PC-9 (cell line): ENCODE measurements at regions not wholly inside any gene's neighbourhood (a gene's known extent, or its start where the extent isn't known, plus 50 kb on each side); places are given as distances from the start of the nearest gene placed in this dataset.

Experiments used
- BruUV-seq: library from RNA; stranded (reverse); fragments of 400-500 nt; replicated peaks from 2 replicates; lab custom pipeline; 2021; lab: Mats Ljungman, UMichigan
- CTCF ChIA-PET: fragments of 300-600 bp; sonication (Branson Sonifier 250); formaldehyde crosslinking; loops from one replicate; lab custom pipeline; 2022; ENCODE audit warnings: antibody characterized with exemption; lab: Charles Lee
- POLR2A ChIA-PET: fragments of 300-600 bp; sonication (Branson Sonifier 250); formaldehyde crosslinking; loops from one replicate; lab custom pipeline; 2022; ENCODE audit warnings: antibody characterized with exemption; ENCODE audit not compliant: unreplicated experiment; lab: Charles Lee
- DNase-seq, 2 experiments: peaks; one replicate each; pipeline versions ENCODE4 v3.0.0 to v3.0.0-alpha.2; 2015 to 2022; ENCODE audit warnings: mixed read lengths in 1 of 2
- H2AFZ ChIP-seq: fragments of 200-600 bp; sonication (generic); 2 replicates; pipeline ENCODE4 v1.8.1; 2017; ENCODE audit warnings: antibody characterized with exemption
- H3F3A ChIP-seq: fragments of 200-600 bp; sonication (generic); 2 replicates; pipeline ENCODE4 v1.8.1; 2017; ENCODE audit warnings: antibody characterized with exemption, mild to moderate bottlenecking, low read depth; ENCODE audit not compliant: insufficient read depth
- H3K27ac ChIP-seq: fragments of 200-600 bp; sonication (generic); 2 replicates; pipeline ENCODE4 v1.6.1; 2016; ENCODE audit warnings: mixed run types
- H3K27me3 ChIP-seq: fragments of 200-600 bp; sonication (generic); 2 replicates; pipeline ENCODE4 v1.6.1; 2016; ENCODE audit warnings: low read depth, mixed run types; ENCODE audit not compliant: insufficient read depth
- H3K36me3 ChIP-seq: fragments of 200-600 bp; sonication (generic); 2 replicates; pipeline ENCODE4 v1.6.1; 2016; ENCODE audit warnings: low read depth, mixed run types
- H3K4me1 ChIP-seq: fragments of 200-600 bp; sonication (generic); replicated peaks from 2 replicates; pipeline ENCODE4 v1.6.1; 2016; ENCODE audit warnings: mixed run types; ENCODE audit not compliant: insufficient read depth
- H3K4me2 ChIP-seq: fragments of 200-600 bp; sonication (generic); 2 replicates; pipeline ENCODE4 v1.6.1; 2017; ENCODE audit warnings: mixed run types
- H3K4me3 ChIP-seq: fragments of 200-600 bp; sonication (generic); 2 replicates; pipeline ENCODE4 v1.6.1; 2016; ENCODE audit warnings: mixed run types
- H3K79me2 ChIP-seq: fragments of 200-600 bp; sonication (generic); 2 replicates; pipeline ENCODE4 v1.6.1; 2017; ENCODE audit warnings: low read depth, mixed run types
- H3K9me2 ChIP-seq: fragments of 200-600 bp; sonication (generic); 2 replicates; pipeline ENCODE4 v1.8.1; 2017; ENCODE audit warnings: mild to moderate bottlenecking; ENCODE audit not compliant: insufficient read depth
- H3K9me3 ChIP-seq: fragments of 200-600 bp; sonication (generic); 2 replicates; pipeline ENCODE4 v1.8.1; 2016; ENCODE audit warnings: low read depth; ENCODE audit not compliant: insufficient read depth
- H4K20me1 ChIP-seq: fragments of 200-600 bp; sonication (generic); 2 replicates; pipeline ENCODE4 v1.8.1; 2017; ENCODE audit not compliant: insufficient read depth
- CTCF ChIP-seq: fragments of 200-600 bp; sonication (generic); conservative IDR thresholded peaks from 2 replicates; pipeline ENCODE4 v1.6.1; 2017; ENCODE audit warnings: mixed run types, antibody characterized with exemption, mild to moderate bottlenecking, moderate library complexity
- EZH2 ChIP-seq: fragments of 200-600 bp; sonication (generic); IDR thresholded peaks from 2 replicates; pipeline ENCODE4 v1.8.0; 2017; ENCODE audit warnings: antibody characterized with exemption, low read depth
- intact Hi-C: fragments of 100-400 bp; cut with micrococcal nuclease; formaldehyde crosslinking; loops from one replicate; pipeline ENCODE4 v1.10.0; 2022; ENCODE audit not compliant: unreplicated experiment

GRCh38 chr15:48046813-48047438 lies 73.9 kb upstream of the SLC24A5 start:
- DNase-seq: no peak
- no peaks in the 10 kb centered on the region for H4K20me1 ChIP-seq
- H3K27ac ChIP-seq: no peak overlapping the region
- H3K27me3 ChIP-seq: no peaks in the 10 kb centered on the region
- TF ChIP-seq CTCF: no peak
- TF ChIP-seq EZH2: no peak
- CTCF ChIA-PET: no interaction called here
- no peaks in the 10 kb centered on the region for H3K9me3 ChIP-seq
- no peak overlapping the region for H3K4me2 ChIP-seq
- H3K4me1 ChIP-seq: no peaks in the 10 kb centered on the region
- no TSS peak for BruUV-seq
- intact Hi-C loops: no loop called here
- POLR2A ChIA-PET: no interaction called here
- H3K4me3 ChIP-seq: no peak overlapping the region
- H3K36me3 ChIP-seq: no peaks in the 10 kb centered on the region
- H2AFZ ChIP-seq: no peak overlapping the region
- no peaks in the 10 kb centered on the region for H3K79me2 ChIP-seq
- no peaks in the 10 kb centered on the region for H3F3A ChIP-seq
- no peaks in the 10 kb centered on the region for H3K9me2 ChIP-seq

GRCh38 chr15:48049736-48050135 lies 71.1 kb upstream of the SLC24A5 start:
- Histone ChIP-seq H3K9me3 (no peaks in the 10 kb centered on the region), H3K4me2 (no peak overlapping the region), H3K36me3 (no peaks in the 10 kb centered on the region), H2AFZ (no peak overlapping the region), H3K9me2 (no peaks in the 10 kb centered on the region), H3K4me3 (no peak overlapping the region), H3F3A (no peaks in the 10 kb centered on the region), H4K20me1 (no peaks in the 10 kb centered on the region), H3K4me1 (no peaks in the 10 kb centered on the region), H3K79me2 (no peaks in the 10 kb centered on the region), H3K27ac (no peak overlapping the region), H3K27me3 (no peaks in the 10 kb centered on the region)
- CTCF ChIA-PET: no interaction called here
- TF ChIP-seq CTCF: no peak
- no peak for TF ChIP-seq EZH2
- no peak for DNase-seq
- POLR2A ChIA-PET: no interaction called here
- intact Hi-C loops: no loop called here
- BruUV-seq: no TSS peak

DNA sequence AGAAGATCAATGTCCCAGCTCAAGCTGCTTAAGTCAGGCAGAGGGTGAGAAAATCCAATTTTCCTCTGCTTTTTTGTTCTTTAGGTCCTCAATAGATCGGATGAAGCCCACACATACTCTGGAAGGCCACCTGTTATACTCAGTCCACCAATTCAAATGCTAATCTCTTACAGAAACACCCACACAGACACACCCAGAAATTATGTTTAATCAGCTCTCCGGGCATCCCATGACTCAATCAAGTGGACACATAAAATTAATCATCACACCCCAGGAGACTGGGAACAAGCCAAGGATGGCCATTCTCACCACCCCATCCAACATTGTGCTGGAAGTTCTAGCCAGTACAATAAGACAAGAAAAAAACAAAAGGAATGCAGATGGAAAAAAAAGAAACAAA lies 67.8 kb upstream of the SLC24A5 start:
- no peaks in the 10 kb centered on the region for H3K27me3 ChIP-seq
- H3K9me2 ChIP-seq: no peaks in the 10 kb centered on the region
- H3K27ac ChIP-seq: no peak overlapping the region
- no peak overlapping the region for H3K4me3 ChIP-seq
- intact Hi-C loops: no loop called here
- H2AFZ ChIP-seq: no peak overlapping the region
- ChIA-PET CTCF (no interaction called here), POLR2A (no interaction called here)
- H3K79me2 ChIP-seq: no peaks in the 10 kb centered on the region
- no peaks in the 10 kb centered on the region for H3K36me3 ChIP-seq
- no TSS peak for BruUV-seq
- no peaks in the 10 kb centered on the region for H3K9me3 ChIP-seq
- no peak for TF ChIP-seq CTCF
- no peak for TF ChIP-seq EZH2
- no peak overlapping the region for H3K4me2 ChIP-seq
- no peaks in the 10 kb centered on the region for H3K4me1 ChIP-seq
- no peak for DNase-seq
- H4K20me1 ChIP-seq: no peaks in the 10 kb centered on the region
- no peaks in the 10 kb centered on the region for H3F3A ChIP-seq
